ENCODE measurements at regions not wholly inside any gene's neighbourhood (a gene's known extent, or its start where the extent isn't known, plus 50 kb on each side); places are given as distances from the start of the nearest gene placed in this dataset.

GRCh38 chr1:5776035-5776550 is 216.1 kb downstream of the NPHP4 start:
- TF ChIP-seq CTCF (IDR thresholded peaks at IDR 0.05) (no peak), EZH2 (IDR thresholded peaks at IDR 0.05) (no peak)

All from neural progenitor cell (in vitro differentiated cells).